Lung (tissue), 11 donors: ENCODE measurements at regions not wholly inside any gene's neighbourhood (a gene's known extent, or its start where the extent isn't known, plus 50 kb on each side); places are given as distances from the start of the nearest gene placed in this dataset.
A peak's percentile ranks its signal among the peaks of the same experiment; 100 is the strongest.

Source experiments
- ATAC-seq: fragments of 200-7000 bp; cut with Tn5 transposase; one replicate; pipeline ENCODE4 v1.9.1; 2020; ENCODE audit warnings: moderate number of reproducible peaks; ENCODE audit not compliant: insufficient read depth, low FRiP score
- DNase-seq, 3 donors: peaks; one replicate each; pipeline ENCODE4 v3.0.0-alpha.2; 2013 to 2017
- H3K27ac ChIP-seq, 2 donors: one replicate each; pipeline ENCODE4 v1.5.1; 2013; ENCODE audit warnings: mild to moderate bottlenecking in 2 of 2, moderate library complexity in 2 of 2, control low read depth in 1 of 2, inconsistent platforms in 1 of 2, low read depth in 1 of 2, low read length in 1 of 2
- H3K27me3 ChIP-seq, 3 donors: one replicate each; pipeline ENCODE4 v1.5.1; 2013; ENCODE audit warnings: low read length in 2 of 3; ENCODE audit not compliant: control insufficient read depth in 3 of 3, insufficient read depth in 3 of 3
- H3K36me3 ChIP-seq, 4 donors: one replicate each; pipeline ENCODE4 v1.5.1; 2013; ENCODE audit warnings: low read length in 4 of 4, mild to moderate bottlenecking in 1 of 4, moderate library complexity in 1 of 4; ENCODE audit not compliant: control insufficient read depth in 4 of 4, insufficient read depth in 4 of 4
- H3K4me1 ChIP-seq, 5 donors: one replicate each; pipeline ENCODE4 v1.5.1; 2013; ENCODE audit warnings: low read length in 5 of 5, mild to moderate bottlenecking in 2 of 5, moderate library complexity in 1 of 5; ENCODE audit not compliant: control insufficient read depth in 5 of 5, insufficient read depth in 5 of 5
- H3K4me3 ChIP-seq: one replicate; pipeline ENCODE4 v1.5.1; 2013; ENCODE audit warnings: mild to moderate bottlenecking, control low read depth, moderate library complexity
- H3K9ac ChIP-seq, 2 donors: one replicate each; pipeline ENCODE4 v1.5.1; 2013; ENCODE audit warnings: low read length in 2 of 2, control low read depth in 1 of 2; ENCODE audit not compliant: insufficient read depth in 1 of 2
- H3K9me3 ChIP-seq, 4 donors: one replicate each; pipeline ENCODE4 v1.5.1; 2013; ENCODE audit warnings: low read length in 3 of 4, mild to moderate bottlenecking in 1 of 4, moderate library complexity in 1 of 4; ENCODE audit not compliant: control insufficient read depth in 4 of 4, insufficient read depth in 3 of 4
- CTCF ChIP-seq: IDR thresholded peaks from 2 replicates; pipeline ENCODE4 v1.5.1; 2012; ENCODE audit warnings: mild to moderate bottlenecking; ENCODE audit errors: control extremely low read depth, extremely low read depth
- WGBS, 2 donors: extraction: QIAGEN DNeasy Blood & Tissue Kit; methylation state at CpG; one replicate each; pipeline ENCODE4 v1.1.7; 2013; 5-methylcytosine and 5-hydroxymethylcytosine counted together
- donor health status: control.
- donor health status: control.
- donor health status: Bipolar disorder and iron deficiency.
- donor health status: healthy.
- donor health status: DM: yes; HTN: yes; CAD: no.

- H3K4me1 ChIP-seq = peaks cover 0 to 10% (median 0%) of the 10 kb centered on the region in 5 donors
- H3K4me3 ChIP-seq = no peak overlapping the region
- no peak for TF ChIP-seq CTCF
- ATAC-seq (no peak), DNase-seq (no peak)
- no peaks in the 10 kb centered on the region for H3K9me3 ChIP-seq
- no peaks in the 10 kb centered on the region for H3K36me3 ChIP-seq
- 79 to 83% methylated on average over 1 of the region's 1 CpG for WGBS, 2 donors
- no peak overlapping the region for H3K9ac ChIP-seq
- H3K27ac ChIP-seq = peak overlapping the region in 1 of 2 donors; percentile 82
- no peaks in the 10 kb centered on the region for H3K27me3 ChIP-seq
Observed at GRCh38 chr6:164148788-164149187, 734.3 kb downstream of the QKI start.

GRCh38 chr6:164144316-164144715, 729.8 kb downstream of the QKI start:
- no peak for ATAC-seq

DNA sequence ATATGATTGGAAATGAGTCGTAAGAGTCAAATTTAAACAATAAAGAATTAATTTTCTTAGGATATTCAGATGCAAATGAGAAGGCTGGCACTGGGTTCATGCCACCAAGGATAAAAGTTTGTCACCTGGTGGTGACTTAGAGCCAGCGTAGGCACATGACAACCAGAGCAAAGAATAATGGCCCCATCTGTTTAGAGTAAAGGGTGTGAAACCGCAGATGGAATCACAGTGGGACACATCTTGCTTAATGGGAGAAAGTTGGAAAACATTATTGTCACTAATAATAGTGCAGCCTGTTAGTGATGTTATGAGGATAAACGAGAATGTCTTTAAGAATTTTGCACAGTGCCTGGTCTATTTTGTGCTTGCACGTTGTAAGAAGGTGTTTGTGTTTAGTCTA, 727.8 kb downstream of the QKI start:
- Histone ChIP-seq H3K27me3 (no peaks in the 10 kb centered on the region), H3K9ac (no peak overlapping the region), H3K9me3 (no peaks in the 10 kb centered on the region), H3K4me1 (no peaks in the 10 kb centered on the region), H3K36me3 (no peaks in the 10 kb centered on the region), H3K27ac (no peak overlapping the region), H3K4me3 (no peak overlapping the region)
- ATAC-seq = no peak
- DNase-seq = no peak
- WGBS, 2 donors = 76 to 83% methylated on average over 5 of the region's 5 CpGs
- no peak for TF ChIP-seq CTCF

More at GRCh38 chr6:164144316-164144715, 729.8 kb downstream of the QKI start:
- no peaks in the 10 kb centered on the region for H3K9me3 ChIP-seq
- no peak overlapping the region for H3K4me3 ChIP-seq
- DNase-seq = no peak
- no peaks in the 10 kb centered on the region for H3K4me1 ChIP-seq
- no peak overlapping the region for H3K27ac ChIP-seq
- H3K27me3 ChIP-seq = no peaks in the 10 kb centered on the region
- H3K9ac ChIP-seq = no peak overlapping the region
- WGBS, 2 donors = 88 to 89% methylated on average over 13 of the region's 13 CpGs
- H3K36me3 ChIP-seq = no peaks in the 10 kb centered on the region
- TF ChIP-seq CTCF = no peak

DNA sequence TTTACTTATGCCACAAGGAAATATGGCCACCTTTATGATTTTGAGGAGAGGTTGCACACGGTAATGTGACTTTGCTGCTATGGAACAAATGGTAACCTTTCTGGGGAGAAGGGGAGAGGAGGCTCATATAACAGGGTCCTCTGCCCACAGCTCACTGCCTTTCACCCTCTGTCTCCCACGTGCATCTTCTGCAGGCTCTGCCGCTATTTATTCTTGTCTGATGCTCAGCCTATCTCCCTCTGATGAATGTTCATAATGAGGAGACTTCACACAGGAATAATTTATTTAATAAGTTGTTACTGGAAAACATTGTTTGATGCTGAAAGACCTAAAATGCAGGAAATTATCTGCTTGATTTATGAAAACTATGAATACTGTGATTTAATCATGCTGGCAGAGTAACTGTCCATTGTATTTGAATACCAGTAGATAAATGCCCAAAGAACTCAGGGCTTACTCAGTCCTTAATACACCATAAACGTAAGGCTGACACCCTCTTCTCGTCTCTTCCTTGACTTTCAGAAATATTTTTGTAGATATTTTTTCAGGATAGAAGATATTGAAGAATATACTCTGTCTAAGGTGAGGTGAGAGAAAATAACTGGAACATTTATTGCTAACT, 721.1 kb downstream of the QKI start:
- no peak for DNase-seq
- Histone ChIP-seq H3K9me3 (no peaks in the 10 kb centered on the region), H3K4me3 (no peak overlapping the region), H3K27me3 (no peaks in the 10 kb centered on the region), H3K4me1 (no peaks in the 10 kb centered on the region), H3K36me3 (no peaks in the 10 kb centered on the region), H3K27ac (no peak overlapping the region), H3K9ac (no peak overlapping the region)
- TF ChIP-seq CTCF = no peak
- WGBS, 2 donors = 86 to 90% methylated on average over 5 of the region's 5 CpGs
- ATAC-seq = no peak
